ENCODE measurements at regions not wholly inside any gene's neighbourhood (a gene's known extent, or its start where the extent isn't known, plus 50 kb on each side); places are given as distances from the start of the nearest gene placed in this dataset.

GRCh38 chr2:234191819-234192407 is 141.4 kb downstream of the SPP2 start:
- Histone ChIP-seq H3K36me3 (replicated peaks in 1 of 2; ENCODE audit: control insufficient read depth in 1 of 2, insufficient read depth in 2 of 2, low read length in 2 of 2) (no peaks in the 10 kb centered on the region), H3K4me3 (replicated peaks in 1 of 3; ENCODE audit: low read depth in 2 of 3, low read length in 3 of 3) (no peak overlapping the region), H3K9ac (ENCODE audit: insufficient read depth, low read length, poor library complexity, severe bottlenecking) (no peak overlapping the region), H3K27ac (ENCODE audit: low read depth in 1 of 2, low read length in 2 of 2) (no peak overlapping the region), H2AFZ (ENCODE audit: insufficient read depth, low read depth, low read length, poor library complexity, severe bottlenecking) (no peak overlapping the region), H3K4me1 (ENCODE audit: control insufficient read depth in 1 of 2, insufficient read depth in 2 of 2, low read length in 2 of 2) (no peaks in the 10 kb centered on the region), H3K9me3 (replicated peaks in 1 of 2; ENCODE audit: control insufficient read depth in 1 of 2, insufficient read depth in 1 of 2, low read length in 2 of 2) (no peaks in the 10 kb centered on the region), H3K4me2 (replicated peaks; ENCODE audit: extremely low read depth, low read length, poor library complexity, severe bottlenecking) (no peak overlapping the region), H3K27me3 (ENCODE audit: control insufficient read depth in 2 of 2, insufficient read depth in 2 of 2, low read length in 2 of 2) (peaks cover 0 to 2% of the 10 kb centered on the region in 2 donors), H3K79me2 (ENCODE audit: insufficient read depth, low read length) (no peaks in the 10 kb centered on the region), H4K20me1 (ENCODE audit: insufficient read depth, low read length) (no peaks in the 10 kb centered on the region)
- H3K36me3 Mint-ChIP-seq = no peaks in the 10 kb centered on the region
- no peak for TF ChIP-seq CTCF (IDR thresholded peaks at IDR 0.05)
- no peak overlapping the region for H3K4me3 Mint-ChIP-seq
- no peak overlapping the region for H3K27ac Mint-ChIP-seq
- H3K4me1 Mint-ChIP-seq = no peaks in the 10 kb centered on the region
- H3K27me3 Mint-ChIP-seq (ENCODE audit: low read depth in 3 of 3) = peaks cover 2 to 15% (median 3%) of the 10 kb centered on the region in 3 donors
- intact Hi-C loops (cut with micrococcal nuclease) = no loop called here
- WGBS (ENCODE audit: insufficient coverage) = 84% methylated on average over 3 of the region's 4 CpGs
- no peak for DNase-seq
- H3K9me3 Mint-ChIP-seq = peaks cover 0 to 6% (median 3%) of the 10 kb centered on the region in 7 donors

GRCh38 chr2:234189786-234190300 is 139.3 kb downstream of the SPP2 start:
- Histone ChIP-seq H2AFZ (ENCODE audit: insufficient read depth, low read depth, low read length, poor library complexity, severe bottlenecking) (no peak overlapping the region), H3K4me3 (replicated peaks in 1 of 3; ENCODE audit: low read depth in 2 of 3, low read length in 3 of 3) (no peak overlapping the region), H4K20me1 (ENCODE audit: insufficient read depth, low read length) (no peaks in the 10 kb centered on the region), H3K4me1 (ENCODE audit: control insufficient read depth in 1 of 2, insufficient read depth in 2 of 2, low read length in 2 of 2) (no peaks in the 10 kb centered on the region), H3K79me2 (ENCODE audit: insufficient read depth, low read length) (no peaks in the 10 kb centered on the region), H3K9ac (ENCODE audit: insufficient read depth, low read length, poor library complexity, severe bottlenecking) (no peak overlapping the region), H3K36me3 (replicated peaks in 1 of 2; ENCODE audit: control insufficient read depth in 1 of 2, insufficient read depth in 2 of 2, low read length in 2 of 2) (no peaks in the 10 kb centered on the region), H3K4me2 (replicated peaks; ENCODE audit: extremely low read depth, low read length, poor library complexity, severe bottlenecking) (no peak overlapping the region), H3K9me3 (replicated peaks in 1 of 2; ENCODE audit: control insufficient read depth in 1 of 2, insufficient read depth in 1 of 2, low read length in 2 of 2) (no peaks in the 10 kb centered on the region), H3K27ac (ENCODE audit: low read depth in 1 of 2, low read length in 2 of 2) (no peak overlapping the region), H3K27me3 (ENCODE audit: control insufficient read depth in 2 of 2, insufficient read depth in 2 of 2, low read length in 2 of 2) (peaks cover 0 to 2% of the 10 kb centered on the region in 2 donors)
- H3K4me3 Mint-ChIP-seq = no peak overlapping the region
- DNase-seq = no peak
- WGBS (ENCODE audit: insufficient coverage) = 57% methylated on average over 2 of the region's 6 CpGs
- intact Hi-C loops (cut with micrococcal nuclease) = no loop called here
- no peaks in the 10 kb centered on the region for H3K36me3 Mint-ChIP-seq
- no peak overlapping the region for H3K27ac Mint-ChIP-seq
- no peak for TF ChIP-seq CTCF (IDR thresholded peaks at IDR 0.05)
- H3K27me3 Mint-ChIP-seq (ENCODE audit: low read depth in 3 of 3) = peaks cover 3 to 14% (median 5%) of the 10 kb centered on the region in 3 donors
- no peaks in the 10 kb centered on the region for H3K4me1 Mint-ChIP-seq
- peaks cover 0 to 5% (median 2%) of the 10 kb centered on the region in 7 donors for H3K9me3 Mint-ChIP-seq
